SK-N-SH (cell line): ENCODE measurements at regions not wholly inside any gene's neighbourhood (a gene's known extent, or its start where the extent isn't known, plus 50 kb on each side); places are given as distances from the start of the nearest gene placed in this dataset.

Source experiments
- CTCF ChIA-PET: fragments of 300-600, 350-600 bp; formaldehyde crosslinking; extraction: SDS; loops from one replicate; lab custom pipeline; 2021; lab: Yijun Ruan, JAX
- POLR2A ChIA-PET: fragments of 350-600 bp; sonication (Branson Sonifier 250); formaldehyde crosslinking; extraction: SDS; loops from one replicate; lab custom pipeline; 2020; ENCODE audit warnings: antibody characterized with exemption, inconsistent platforms; lab: Yijun Ruan, JAX
- DNase-seq: peaks from one replicate; pipeline ENCODE4 v3.0.0; 2012
- H2AFZ ChIP-seq: fragments of 200-600 bp; sonication (generic); 2 replicates; pipeline ENCODE4 v1.8.1; 2016; ENCODE audit warnings: antibody characterized with exemption, mild to moderate bottlenecking, low read depth
- H3F3A ChIP-seq: fragments of 200-600 bp; sonication (generic); replicated peaks from 2 replicates; pipeline ENCODE3; 2016; ENCODE audit warnings: antibody characterized with exemption, mild to moderate bottlenecking; ENCODE audit not compliant: insufficient read depth
- H3K27ac ChIP-seq, 2 experiments: fragments of 200-500 bp in 1 of 2; fragments of 200-600 bp in 1 of 2; sonication (Bioruptor generic) in 1 of 2; sonication (generic), shearing (Covaris generic) in 1 of 2; 2 replicates each; pipeline versions ENCODE4 v1.5.1 to v1.6.1; 2014 to 2016; ENCODE audit warnings: low read depth in 2 of 2, inconsistent platforms in 1 of 2, low read length in 1 of 2, mild to moderate bottlenecking in 1 of 2, mixed read lengths in 1 of 2
- H3K27me3 ChIP-seq: fragments of 200-600 bp; sonication (generic), shearing (Covaris generic); 2 replicates; pipeline ENCODE4 v1.6.1; 2016; ENCODE audit warnings: mixed run types; ENCODE audit not compliant: insufficient read depth
- H3K36me3 ChIP-seq, 2 experiments: fragments of 200-500 bp in 1 of 2; fragments of 200-600 bp in 1 of 2; sonication (Bioruptor generic) in 1 of 2; sonication (generic) in 1 of 2; replicated peaks in 1 of 2; 2 replicates each; pipeline versions ENCODE3 to v1.5.1; 2014 to 2016; ENCODE audit warnings: low read length in 1 of 2, mild to moderate bottlenecking in 1 of 2; ENCODE audit not compliant: insufficient read depth in 2 of 2, control insufficient read depth in 1 of 2
- H3K4me1 ChIP-seq, 2 experiments: fragments of 200-500 bp in 1 of 2; fragments of 200-600 bp in 1 of 2; sonication (Bioruptor generic) in 1 of 2; sonication (generic), shearing (Covaris generic) in 1 of 2; 2 replicates each; pipeline versions ENCODE4 v1.5.1 to v1.6.1; 2014 to 2016; ENCODE audit warnings: low read depth in 1 of 2, low read length in 1 of 2, mixed run types in 1 of 2; ENCODE audit not compliant: insufficient read depth in 2 of 2, control insufficient read depth in 1 of 2
- H3K4me2 ChIP-seq: fragments of 200-600 bp; sonication (generic), shearing (Covaris generic); 2 replicates; pipeline ENCODE4 v1.6.1; 2017; ENCODE audit warnings: mixed run types
- H3K4me3 ChIP-seq, 2 experiments: fragments of 200-500 bp in 1 of 2; fragments of 200-600 bp in 1 of 2; sonication (Bioruptor generic) in 1 of 2; sonication (generic), shearing (Covaris generic) in 1 of 2; 2 replicates each; pipeline versions ENCODE4 v1.5.1 to v1.8.1; 2014 to 2016; ENCODE audit warnings: low read depth in 2 of 2, inconsistent platforms in 1 of 2, low read length in 1 of 2, mild to moderate bottlenecking in 1 of 2, mixed read lengths in 1 of 2, moderate library complexity in 1 of 2
- H3K79me2 ChIP-seq: fragments of 200-600 bp; sonication (generic); 2 replicates; pipeline ENCODE4 v1.8.1; 2017; ENCODE audit warnings: mild to moderate bottlenecking; ENCODE audit not compliant: insufficient read depth
- H3K9ac ChIP-seq: fragments of 200-600 bp; sonication (generic); 2 replicates; pipeline ENCODE4 v1.6.1; 2017; ENCODE audit warnings: mixed run types
- H3K9me2 ChIP-seq: fragments of 200-600 bp; sonication (generic); 2 replicates; pipeline ENCODE4 v1.6.1; 2017; ENCODE audit warnings: mixed run types
- H3K9me3 ChIP-seq: fragments of 200-600 bp; sonication (generic); 2 replicates; pipeline ENCODE4 v1.6.1; 2017; ENCODE audit warnings: mixed run types, mild to moderate bottlenecking, moderate library complexity
- H4K20me1 ChIP-seq: fragments of 200-600 bp; sonication (generic); 2 replicates; pipeline ENCODE4 v1.6.1; 2017; ENCODE audit warnings: mild to moderate bottlenecking, mixed run types; ENCODE audit not compliant: insufficient read depth
- CTCF ChIP-seq: fragments of 200-600 bp; sonication (generic); IDR thresholded peaks from 2 replicates; pipeline ENCODE4 v1.6.1; 2017; ENCODE audit warnings: antibody characterized with exemption, mild to moderate bottlenecking, moderate library complexity
- ELF1 ChIP-seq: IDR thresholded peaks from 2 replicates; pipeline ENCODE4 v1.4.0; 2012
- FOSL2 ChIP-seq: IDR thresholded peaks from 2 replicates; pipeline ENCODE4 v1.4.0; 2012; ENCODE audit warnings: low read depth, mild to moderate bottlenecking, moderate library complexity, borderline replicate concordance
- FOXJ3 ChIP-seq: sonication (generic); formaldehyde crosslinking; IDR thresholded peaks from 2 replicates; pipeline ENCODE4 v1.5.1; 2020; ENCODE audit warnings: mild to moderate bottlenecking, missing genetic modification reagents
- FOXM1 ChIP-seq: IDR thresholded peaks from 2 replicates; pipeline ENCODE4 v1.4.0; 2012; ENCODE audit warnings: low read depth, mild to moderate bottlenecking
- GABPA ChIP-seq: IDR thresholded peaks from 2 replicates; pipeline ENCODE4 v1.4.0; 2012; ENCODE audit warnings: low read depth, mild to moderate bottlenecking
- GATA2 ChIP-seq: sonication (generic); formaldehyde crosslinking; IDR thresholded peaks from 2 replicates; pipeline ENCODE4 v1.5.0; 2020; ENCODE audit warnings: mild to moderate bottlenecking, missing genetic modification reagents
- IRF3 ChIP-seq: fragments of 150-350 bp; IDR thresholded peaks from 2 replicates; pipeline ENCODE4 v1.6.1; 2016; ENCODE audit warnings: mild to moderate bottlenecking, low read depth, low read length
- JUND ChIP-seq: IDR thresholded peaks from 2 replicates; pipeline ENCODE4 v1.4.0; 2012
- MEF2A ChIP-seq: IDR thresholded peaks from 2 replicates; pipeline ENCODE4 v1.4.0; 2012; ENCODE audit warnings: low read depth, borderline replicate concordance
- PBX3 ChIP-seq: IDR thresholded peaks from 2 replicates; pipeline ENCODE4; 2012
- POLR2AphosphoS5 ChIP-seq: IDR thresholded peaks from 2 replicates; pipeline ENCODE4 v1.6.1; 2012; ENCODE audit warnings: low read depth, low read length
- RAD21 ChIP-seq: IDR thresholded peaks from 2 replicates; pipeline ENCODE4 v1.6.1; 2012; ENCODE audit warnings: mild to moderate bottlenecking, low read length
- RCOR1 ChIP-seq: fragments of 150-350 bp; IDR thresholded peaks from 2 replicates; pipeline ENCODE4 v1.6.1; 2017; ENCODE audit warnings: antibody characterized with exemption, low read length
- RFX5 ChIP-seq: IDR thresholded peaks from 2 replicates; pipeline ENCODE4 v1.6.1; 2012; ENCODE audit warnings: mild to moderate bottlenecking, improper control_type of control experiment, low read length
- RXRA ChIP-seq: IDR thresholded peaks from 2 replicates; pipeline ENCODE4 v1.4.0; 2012; ENCODE audit warnings: low read depth, mild to moderate bottlenecking, borderline replicate concordance
- SMC3 ChIP-seq: IDR thresholded peaks from 2 replicates; pipeline ENCODE4 v1.6.1; 2012; ENCODE audit warnings: low read depth, low read length, improper control_type of control experiment
- TCF12 ChIP-seq: IDR thresholded peaks from 2 replicates; pipeline ENCODE4 v1.4.0; 2012
- TEAD4 ChIP-seq: IDR thresholded peaks from 2 replicates; pipeline ENCODE4 v1.4.0; 2012; ENCODE audit warnings: mild to moderate bottlenecking, borderline replicate concordance; ENCODE audit not compliant: insufficient read depth
- USF1 ChIP-seq: IDR thresholded peaks from 2 replicates; pipeline ENCODE4 v1.4.0; 2012; ENCODE audit warnings: low read depth, borderline replicate concordance
- USF2 ChIP-seq: fragments of 150-350 bp; IDR thresholded peaks from 2 replicates; pipeline ENCODE4 v1.6.1; 2017; ENCODE audit warnings: antibody characterized with exemption, low read length, low read depth, borderline replicate concordance
- YY1 ChIP-seq: IDR thresholded peaks from 2 replicates; pipeline ENCODE4 v1.4.0; 2012; ENCODE audit warnings: low read depth, mild to moderate bottlenecking
- ZBTB33 ChIP-seq: IDR thresholded peaks from 2 replicates; pipeline ENCODE4 v1.4.0; 2012; ENCODE audit warnings: low read depth, borderline replicate concordance
- WGBS: methylation state at CpG from one replicate; pipeline ENCODE4 v1.1.6; 2017; ENCODE audit warnings: low lambda C conversion rate; 5-methylcytosine and 5-hydroxymethylcytosine counted together

- CTCF ChIA-PET, result no interaction called here
- H3K9me2 ChIP-seq, result no peaks in the 10 kb centered on the region
- no peak overlapping the region for H3K27ac ChIP-seq
Measured at GRCh38 chr11:38006466-38006865, 1408.4 kb upstream of the RAG2 start.

GRCh38 chr11:38005597-38005996 is 1407.6 kb upstream of the RAG2 start:
- Histone ChIP-seq H3K9me3 (no peaks in the 10 kb centered on the region), H3K27ac (peak overlapping the region in 1 of 2 experiments; percentile 46; a peak in 2 of 4 replicates), H3K4me3 (no peak overlapping the region), H3F3A (peaks cover 5% of the 10 kb centered on the region), H2AFZ (peak overlapping the region; percentile 32; the same call in 1 of the 2 replicates), H3K9ac (no peak overlapping the region), H3K9me2 (no peaks in the 10 kb centered on the region), H4K20me1 (no peaks in the 10 kb centered on the region), H3K36me3 (no peaks in the 10 kb centered on the region), H3K79me2 (no peaks in the 10 kb centered on the region), H3K4me2 (peak overlapping the region; percentile 51), H3K4me1 (no peaks in the 10 kb centered on the region; a peak in 1 of 4 replicates), H3K27me3 (no peaks in the 10 kb centered on the region)
- ChIA-PET CTCF (interaction anchor here (0.7 kb wide), 1 partner anchor 1828 kb away, joined by 4 read pairs; no protein-coding TSS in a partner anchor), POLR2A (no interaction called here)
- 63% methylated on average over 2 of the region's 2 CpGs for WGBS
- DNase-seq, result no peak
- no peak for TF ChIP-seq TCF12
- no peak for TF ChIP-seq TEAD4
- TF ChIP-seq IRF3, result no peak
- no peak for TF ChIP-seq FOXM1
- TF ChIP-seq ZBTB33, result no peak
- TF ChIP-seq USF2, result no peak
- TF ChIP-seq POLR2AphosphoS5, result no peak
- TF ChIP-seq MEF2A, result no peak
- no peak for TF ChIP-seq CTCF
- no peak for TF ChIP-seq GABPA
- no peak for TF ChIP-seq RFX5
- TF ChIP-seq RCOR1, result no peak

More at GRCh38 chr11:38006466-38006865, 1408.4 kb upstream of the RAG2 start:
- Histone ChIP-seq H3K27me3 (no peaks in the 10 kb centered on the region), H3K4me1 (no peaks in the 10 kb centered on the region), H2AFZ (no peak overlapping the region), H3F3A (peaks cover 5% of the 10 kb centered on the region), H3K9me3 (no peaks in the 10 kb centered on the region), H3K79me2 (no peaks in the 10 kb centered on the region), H4K20me1 (no peaks in the 10 kb centered on the region), H3K4me3 (no peak overlapping the region), H3K36me3 (no peaks in the 10 kb centered on the region), H3K9ac (no peak overlapping the region), H3K4me2 (no peak overlapping the region)
- DNase-seq, result no peak
- TF ChIP-seq RXRA (no peak), RAD21 (no peak), USF1 (no peak), FOXJ3 (CRISPR knock-in tag) (no peak), YY1 (no peak), ELF1 (no peak), RCOR1 (no peak), FOSL2 (no peak), SMC3 (no peak), GATA2 (no peak), PBX3 (no peak), TEAD4 (no peak), JUND (no peak)
- POLR2A ChIA-PET, result no interaction called here
